Renal cortex interstitium (tissue), 11 donors: ENCODE measurements at regions not wholly inside any gene's neighbourhood (a gene's known extent, or its start where the extent isn't known, plus 50 kb on each side); places are given as distances from the start of the nearest gene placed in this dataset.
"Not testable (repeated sequence)": the region's sequence is repeated elsewhere in the genome, so short reads cannot be mapped to it uniquely, and the experiment has no call there.

Experiments
- DNase-seq, 11 donors: peaks; one replicate each; pipeline ENCODE4 v3.0.0-alpha.2; 2013; ENCODE audit warnings: low read depth in 9 of 11, low spot score in 4 of 11; ENCODE audit errors: extremely low read depth in 1 of 11

DNA sequence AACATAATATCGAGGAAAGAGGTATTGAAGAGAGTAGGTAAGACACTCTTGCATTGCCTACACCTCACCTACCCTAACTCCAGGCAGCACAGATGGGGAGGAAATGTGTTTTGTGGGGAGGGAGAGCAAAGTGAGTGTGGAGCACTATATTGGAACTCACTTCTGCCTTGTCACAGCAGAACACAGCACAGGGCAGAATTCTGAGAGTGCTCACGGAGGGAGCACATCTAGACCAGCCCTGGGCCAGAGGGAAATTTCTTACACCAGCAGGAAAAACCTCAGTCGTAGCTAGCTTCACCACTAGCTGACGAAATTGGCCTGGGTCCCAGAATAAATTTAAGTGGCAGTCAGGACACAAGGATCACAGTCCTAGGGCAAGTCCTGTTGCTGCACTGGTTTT is 517.3 kb downstream of the TMA16 start:
- DNase-seq = no peak

DNA sequence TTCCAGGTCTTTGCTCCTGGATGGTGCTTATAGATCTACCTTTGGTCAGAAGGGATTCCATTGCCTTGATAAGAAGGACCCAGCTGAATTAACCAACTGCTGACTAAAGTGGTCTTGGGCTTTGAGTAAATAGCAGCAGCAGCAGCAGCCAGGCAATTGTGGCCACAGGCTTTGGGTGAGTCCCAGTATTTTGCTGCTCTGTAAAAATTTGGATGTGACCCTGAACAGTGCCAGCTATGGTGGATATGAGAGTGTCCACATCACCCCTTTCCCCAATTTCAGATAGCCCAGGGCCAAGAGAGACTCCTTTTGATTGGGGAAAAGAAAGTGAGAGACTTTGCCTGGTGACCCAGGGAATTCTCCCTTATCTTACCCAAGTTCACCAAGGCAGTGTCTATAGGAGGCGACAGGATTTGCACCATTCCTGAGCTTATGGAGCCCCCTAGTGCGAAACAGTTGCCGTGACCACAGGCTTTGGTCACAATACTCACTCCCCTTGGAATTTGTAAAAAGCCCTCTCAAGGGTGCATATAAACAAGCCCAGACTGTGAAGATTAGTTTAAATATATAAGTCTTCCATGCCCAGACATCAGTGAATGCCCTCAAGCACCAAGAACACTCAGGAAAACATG is 518.0 kb downstream of the TMA16 start:
- DNase-seq = peak in 9 of 11 donors; percentile 2 to 22 (median 16)

DNA sequence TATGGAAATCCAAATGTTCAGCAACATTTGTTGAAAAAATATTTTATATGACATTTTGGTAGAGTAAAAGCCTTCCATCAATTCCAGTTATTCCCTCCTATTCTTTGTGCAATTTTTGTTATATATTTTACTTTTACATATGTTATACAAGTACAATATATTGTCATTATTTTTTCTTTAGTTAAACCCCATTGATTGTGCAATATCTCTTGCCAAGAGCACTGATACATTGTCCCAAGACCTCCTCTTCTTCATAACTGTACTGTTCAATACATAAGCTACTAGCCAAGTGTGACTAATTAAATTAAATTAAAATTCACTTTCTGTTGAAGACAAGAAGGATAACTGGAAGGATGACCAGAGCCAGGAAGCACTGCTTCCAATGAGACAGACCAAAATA is 527.5 kb downstream of the TMA16 start:
- DNase-seq = no peak

DNA sequence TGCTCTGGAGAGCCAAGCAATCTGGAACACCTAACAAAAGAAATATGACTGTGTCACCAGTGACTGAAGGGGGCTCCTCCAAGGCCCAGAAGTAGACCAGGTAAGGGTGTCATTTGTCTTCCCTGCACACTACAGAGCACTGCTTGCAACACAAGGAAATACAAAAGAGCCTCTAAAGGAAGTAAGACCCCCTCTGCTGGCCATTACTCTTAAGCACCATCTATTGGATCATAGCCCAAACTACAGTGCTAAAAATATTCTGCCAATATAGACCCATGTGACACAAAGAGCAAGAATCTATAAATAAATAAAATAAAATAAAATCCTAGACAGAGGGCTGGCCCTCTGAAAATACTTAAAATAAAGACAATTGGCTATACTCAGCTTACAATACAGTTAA is 528.7 kb downstream of the TMA16 start:
- DNase-seq = no peak

DNA sequence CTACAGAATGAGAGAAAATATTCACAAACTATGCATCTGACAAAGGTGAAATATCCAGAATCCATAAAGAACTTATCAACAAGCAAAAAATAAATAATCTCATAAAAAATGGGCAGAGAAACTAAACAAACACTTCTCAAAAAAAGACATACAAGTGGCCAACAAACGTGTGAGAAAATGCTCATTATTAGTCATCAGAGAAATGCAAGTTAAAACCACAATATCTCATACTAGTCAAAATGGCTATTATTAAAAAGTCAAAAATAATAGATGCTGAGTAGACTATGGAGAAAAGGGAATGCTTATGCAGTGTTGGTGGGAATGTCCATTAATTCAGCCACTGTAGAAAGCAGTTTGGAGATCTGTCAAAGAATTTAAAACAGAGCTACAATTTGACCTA is 533.3 kb downstream of the TMA16 start:
- no peak for DNase-seq

DNA sequence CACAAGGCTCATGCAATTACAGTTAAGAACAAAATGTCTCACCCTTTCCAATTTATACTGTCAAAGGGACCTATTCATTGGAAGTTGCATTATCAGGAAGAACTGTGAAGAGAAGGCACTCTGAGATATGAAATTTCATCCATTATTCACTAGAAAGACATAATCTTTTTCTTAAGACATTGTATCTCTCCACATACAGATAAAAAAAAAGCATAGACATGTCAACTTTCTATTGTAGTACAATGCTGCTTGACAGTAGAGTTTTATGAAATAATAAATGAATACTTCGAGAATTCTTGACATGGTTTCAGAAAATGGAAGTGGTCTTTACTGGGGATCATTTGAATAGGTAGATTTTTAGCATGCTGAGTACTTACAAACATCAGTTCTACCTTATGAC is 545.0 kb downstream of the TMA16 start:
- DNase-seq = no peak

DNA sequence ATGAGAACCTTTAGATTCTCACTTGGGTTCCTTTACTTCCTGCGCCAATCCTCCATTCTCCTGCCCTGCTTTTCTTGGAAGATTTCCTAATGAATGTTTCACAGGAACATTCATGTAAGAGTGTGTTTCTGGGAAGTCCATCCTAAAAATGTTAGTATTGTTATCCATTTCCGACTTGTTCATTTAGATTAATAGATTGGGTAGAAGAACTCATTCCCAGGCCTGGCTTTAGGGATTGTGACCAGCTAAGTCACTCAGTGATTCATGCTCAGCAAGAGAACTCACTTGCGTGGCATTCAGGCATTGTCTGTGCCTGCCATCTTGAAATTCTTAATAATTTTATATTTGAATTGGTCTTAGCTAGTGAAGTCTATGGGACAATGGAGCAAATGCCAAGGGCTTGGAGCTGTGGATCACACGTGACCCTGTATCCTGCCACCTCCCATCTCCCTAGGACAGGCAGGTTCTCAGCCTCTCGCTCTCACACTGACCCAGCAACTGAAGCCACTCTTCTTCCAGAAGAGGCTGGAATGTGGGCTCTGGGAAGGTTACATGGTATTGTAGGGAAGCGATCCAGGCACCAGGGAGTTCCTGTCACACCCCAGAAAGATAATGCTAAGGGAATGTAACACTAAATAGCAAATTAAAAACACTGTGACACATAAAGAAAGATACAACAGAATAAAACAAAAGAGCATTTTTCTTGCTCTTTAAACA is 562.1 kb downstream of the TMA16 start:
- DNase-seq = no peak

DNA sequence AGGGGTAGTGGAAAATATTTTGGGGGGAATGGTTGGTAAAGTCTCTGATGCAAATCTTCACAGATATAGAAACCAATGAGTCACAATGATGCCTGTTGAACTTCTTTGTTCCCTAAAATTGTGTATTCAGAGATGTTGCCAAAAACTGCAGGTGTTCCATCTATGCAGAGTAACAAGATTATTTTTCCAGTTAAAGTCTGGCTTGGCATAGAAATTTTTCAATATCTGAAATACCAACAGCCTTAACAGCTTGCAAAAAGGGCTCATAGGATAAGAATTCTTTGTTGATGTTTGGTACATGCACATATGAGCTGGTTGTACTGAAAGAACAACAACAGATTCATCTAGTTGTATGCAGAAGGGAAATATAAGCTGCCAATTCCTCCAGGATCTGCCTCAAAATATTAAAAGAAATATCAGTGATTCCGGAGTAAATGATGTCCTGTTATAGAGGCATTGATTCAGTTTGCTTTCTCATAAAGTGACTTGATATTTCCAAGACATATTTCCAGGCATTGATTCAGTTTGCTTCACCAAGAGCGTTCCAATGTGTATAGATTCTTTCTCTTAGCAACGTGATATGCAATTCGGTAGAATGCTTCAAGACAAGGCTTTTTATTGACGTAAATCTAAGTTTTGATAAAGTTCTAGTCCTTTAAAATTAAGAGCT is 564.4 kb downstream of the TMA16 start:
- no peak for DNase-seq

DNA sequence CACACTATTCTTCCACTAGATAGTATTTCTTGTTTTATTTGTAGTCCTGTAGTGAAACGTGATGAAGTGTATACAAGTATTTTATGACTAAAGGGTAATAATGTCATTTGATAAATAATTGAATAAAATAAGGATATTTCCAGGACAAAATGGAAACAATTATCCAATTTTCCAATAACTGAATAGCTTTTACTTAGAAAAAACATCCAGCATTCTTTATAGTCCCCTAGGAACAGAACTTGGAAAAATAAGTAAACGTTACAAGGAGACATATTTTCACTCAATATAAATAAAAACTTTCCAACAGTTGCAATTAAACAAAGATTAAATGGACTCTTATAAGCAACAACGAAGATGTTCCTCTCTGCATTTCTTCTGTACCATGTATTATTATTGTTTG is 566.0 kb downstream of the TMA16 start:
- no peak for DNase-seq

DNA sequence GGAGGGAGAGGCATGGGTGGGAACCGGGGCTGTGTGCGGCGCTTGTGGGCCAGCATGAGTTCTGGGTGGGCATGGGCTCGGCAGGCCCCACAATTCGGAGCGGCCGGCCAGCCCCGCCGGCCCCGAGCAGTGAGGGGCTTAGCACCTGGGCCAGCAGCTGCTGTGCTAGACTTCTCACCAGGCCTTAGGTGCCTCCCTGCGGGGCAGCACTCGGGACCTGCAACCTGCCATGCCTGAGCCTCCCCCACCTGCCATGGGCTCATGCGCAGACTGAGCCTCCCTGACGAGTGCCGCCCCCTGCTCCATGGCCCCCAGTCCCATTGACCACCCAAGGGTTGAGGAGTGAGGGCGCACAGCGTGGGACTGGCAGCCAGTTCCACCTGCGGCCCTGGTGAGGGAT is 573.9 kb downstream of the TMA16 start:
- DNase-seq = no peak

DNA sequence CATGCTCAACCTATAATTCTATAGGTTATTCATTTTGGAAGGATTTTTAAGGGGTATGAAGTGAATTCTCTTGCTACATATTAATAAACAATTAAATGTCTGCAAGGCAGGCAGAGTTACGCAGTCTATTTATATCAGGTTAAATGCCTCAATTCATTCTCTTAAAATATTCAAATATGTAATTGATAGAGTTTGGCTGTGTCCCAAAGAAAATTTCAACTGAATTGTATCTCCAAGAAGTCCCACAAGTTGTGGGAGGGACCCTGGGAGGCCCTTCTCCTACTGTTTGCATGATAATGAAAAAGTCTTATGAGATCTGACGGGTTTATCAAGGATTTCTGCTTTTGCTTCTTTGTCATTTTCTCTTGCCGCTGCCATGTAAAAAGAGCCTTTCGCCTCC is 576.1 kb downstream of the TMA16 start:
- DNase-seq = no peak

DNA sequence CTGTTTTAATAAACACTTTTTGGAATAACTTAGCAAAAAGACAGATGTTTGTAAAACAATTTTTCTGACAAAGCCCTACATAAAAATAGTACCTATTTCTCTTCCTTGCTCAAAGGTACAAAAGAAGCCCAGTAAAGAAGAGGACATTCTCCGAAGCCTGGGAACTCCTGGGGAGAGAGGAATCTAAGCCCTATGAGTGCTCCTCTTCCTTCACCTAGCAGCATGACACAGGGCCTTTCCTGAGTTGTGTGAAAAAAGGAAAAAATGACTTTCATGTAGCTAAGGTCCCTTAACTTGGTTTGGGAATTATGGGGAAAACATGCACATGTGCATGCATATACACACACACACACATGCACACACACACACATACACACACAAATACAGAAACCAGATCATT is 586.9 kb downstream of the TMA16 start:
- DNase-seq = no peak

DNA sequence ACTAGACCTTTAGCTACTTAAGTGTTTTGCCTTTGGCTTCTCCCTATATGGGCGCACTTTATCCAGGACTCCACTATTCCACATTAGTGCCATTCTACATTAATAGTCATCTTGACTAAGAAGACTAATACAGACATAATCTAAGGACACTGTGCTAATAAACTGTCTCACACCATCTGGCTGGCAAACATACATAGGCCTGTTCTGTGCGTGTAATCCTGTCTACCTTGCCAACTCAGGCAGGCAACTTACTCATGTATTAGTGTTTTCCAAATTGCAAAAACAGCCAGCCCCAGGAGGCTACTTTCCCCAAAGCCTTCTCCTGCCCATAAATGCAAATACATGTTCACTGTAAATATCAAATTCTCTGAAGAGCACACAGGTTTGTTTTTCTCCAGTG is 587.3 kb downstream of the TMA16 start:
- no peak for DNase-seq

DNA sequence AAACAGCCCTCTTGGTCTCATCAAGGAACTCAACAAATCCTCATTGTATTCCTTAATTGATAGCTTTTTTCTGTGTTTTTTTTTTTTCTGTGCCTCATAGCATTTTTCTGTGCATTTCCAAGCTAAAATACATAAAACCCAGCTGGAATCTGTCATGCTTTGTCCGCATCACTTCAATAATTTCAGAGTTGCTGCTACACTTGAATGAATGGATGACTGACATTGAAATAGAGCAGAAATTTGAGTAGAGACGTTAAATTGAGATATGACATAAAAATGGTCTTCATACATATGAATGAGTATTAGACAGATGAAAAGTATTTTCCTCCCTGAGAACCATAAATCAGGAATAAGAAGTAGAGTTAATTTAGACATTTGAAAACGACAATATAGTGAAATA is 593.2 kb downstream of the TMA16 start:
- DNase-seq = no peak

DNA sequence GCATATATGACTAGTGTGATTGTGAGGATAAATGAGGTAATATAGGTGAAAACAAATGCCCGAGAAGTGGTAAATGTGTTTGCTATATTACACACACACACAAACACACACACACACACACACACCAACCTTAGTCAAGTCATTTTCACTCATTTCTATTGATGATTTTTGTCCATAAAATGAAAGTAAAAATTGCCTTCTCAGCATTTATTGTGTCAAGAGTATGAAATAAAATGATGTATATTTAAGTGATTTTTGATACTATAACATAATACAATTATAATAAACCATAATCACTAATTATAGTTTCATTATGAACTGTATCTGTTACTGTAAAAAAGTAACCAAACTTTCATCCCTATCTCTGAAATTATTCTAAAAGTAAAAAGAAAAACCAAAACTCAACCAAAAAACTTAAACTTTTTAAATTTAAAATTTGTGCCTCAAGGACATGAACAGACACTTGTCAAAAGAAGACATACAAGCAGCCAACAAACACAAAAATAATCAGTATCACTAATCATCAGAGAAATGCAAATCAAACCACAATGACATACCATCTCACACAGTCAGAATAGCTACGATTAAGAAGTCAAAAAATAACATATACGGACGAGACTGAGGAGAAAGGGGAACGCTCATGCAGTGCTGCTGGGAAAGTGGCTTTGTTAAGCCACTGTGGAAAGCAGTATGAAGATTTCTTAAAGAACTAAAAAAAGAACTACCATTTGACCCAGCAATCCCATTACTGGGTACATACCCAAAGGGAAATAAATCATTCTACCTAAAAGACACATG is 601.0 kb downstream of the TMA16 start:
- no peak for DNase-seq

DNA sequence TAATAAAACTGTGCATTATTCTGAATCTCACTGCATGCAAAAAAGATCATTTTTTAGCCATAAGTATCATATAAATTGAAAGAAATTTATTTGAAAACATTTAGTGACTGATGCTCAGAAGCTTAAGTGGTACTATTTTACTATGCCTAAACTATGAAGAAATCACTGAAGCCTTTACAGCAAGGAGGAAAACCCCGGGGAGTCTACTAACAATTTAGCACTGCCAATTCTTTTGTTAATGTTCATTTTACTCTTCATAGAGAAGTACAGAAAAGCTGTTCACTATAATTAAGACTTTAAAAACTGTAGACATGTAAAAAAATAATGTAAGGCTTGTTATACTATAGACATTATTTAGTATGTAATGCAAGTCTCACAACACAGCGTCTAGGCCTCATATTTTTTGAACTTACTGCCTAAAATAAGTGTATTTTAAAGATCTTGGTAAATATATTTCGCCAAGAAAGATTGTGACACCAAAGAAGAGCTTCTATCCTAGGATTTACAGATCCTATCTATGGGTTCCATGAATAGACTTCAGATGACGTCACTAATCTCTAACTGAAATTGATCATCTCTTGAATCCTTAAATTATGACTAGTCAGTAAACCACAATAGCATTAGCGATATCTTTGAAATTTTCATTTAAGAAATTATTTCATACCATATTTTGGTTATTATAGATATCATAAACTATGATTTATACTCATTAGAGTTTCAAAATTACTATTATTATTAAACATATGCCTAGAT is 602.5 kb downstream of the TMA16 start:
- no peak for DNase-seq

DNA sequence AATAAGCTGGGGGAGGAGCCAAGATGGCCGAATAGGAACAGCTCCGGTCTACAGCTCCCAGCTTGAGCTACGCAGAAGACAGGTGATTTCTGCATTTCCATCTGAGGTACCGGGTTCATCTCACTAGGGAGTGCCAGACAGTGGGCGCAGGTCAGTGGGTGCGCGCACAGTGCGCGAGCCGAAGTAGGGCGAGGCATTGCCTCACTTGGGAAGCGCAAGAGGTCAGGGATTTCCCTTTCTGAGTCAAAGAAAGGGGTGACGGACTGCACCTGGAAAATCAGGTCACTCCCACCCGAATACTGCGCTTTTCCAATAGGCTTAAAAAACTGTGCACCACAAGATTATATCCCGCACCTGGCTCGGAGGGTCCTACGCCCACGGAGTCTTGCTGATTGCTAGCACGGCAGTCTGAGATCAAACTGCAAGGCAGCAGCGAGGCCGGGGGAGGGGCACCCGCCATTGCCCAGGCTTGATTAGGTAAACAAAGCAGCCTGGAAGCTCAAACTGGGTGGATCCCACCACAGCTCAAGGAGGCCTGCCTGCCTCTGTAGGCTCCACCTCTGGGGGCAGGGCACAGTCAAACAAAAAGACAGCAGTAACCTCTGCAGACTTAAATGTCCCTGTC is 606.4 kb downstream of the TMA16 start:
- DNase-seq = not testable (repeated sequence)

DNA sequence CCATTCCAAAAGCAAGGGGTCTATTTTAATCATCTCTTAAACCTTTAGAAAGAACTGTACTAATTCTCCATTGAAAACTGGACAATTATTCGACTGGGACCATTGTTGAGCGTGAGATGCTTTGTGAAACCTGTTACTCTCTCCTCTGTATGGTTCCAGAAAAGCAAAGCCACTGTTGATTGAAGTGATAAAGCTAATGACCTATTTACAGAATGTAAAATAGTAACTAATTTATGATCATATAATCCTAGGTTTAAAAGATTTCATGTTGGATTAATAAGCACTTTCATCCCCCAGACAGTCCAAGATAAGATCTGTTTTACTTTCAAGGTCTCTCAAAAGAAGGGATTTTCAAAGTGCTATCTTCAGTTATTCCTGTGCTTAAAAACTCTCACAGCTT is 614.5 kb downstream of the TMA16 start:
- DNase-seq = no peak

DNA sequence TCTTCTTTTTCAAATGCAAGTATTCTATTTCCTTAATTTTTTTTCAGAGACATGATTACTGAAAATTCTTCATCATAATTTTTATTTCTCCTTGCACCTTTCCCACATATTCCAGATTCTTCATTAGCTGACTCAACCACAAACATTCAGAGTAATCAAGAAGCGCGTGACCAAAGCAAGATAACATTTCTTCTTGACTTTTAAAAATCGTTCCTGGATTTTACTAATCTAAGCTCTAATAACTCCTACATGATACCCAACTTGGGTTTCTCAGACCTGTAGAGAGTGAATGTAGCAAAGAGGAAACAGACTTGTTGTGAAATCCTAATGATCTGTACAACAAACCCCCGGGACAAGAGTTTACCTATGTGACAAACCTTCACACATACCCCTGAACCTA is 615.0 kb downstream of the TMA16 start:
- no peak for DNase-seq
